ENCODE measurements at regions not wholly inside any gene's neighbourhood (a gene's known extent, or its start where the extent isn't known, plus 50 kb on each side); places are given as distances from the start of the nearest gene placed in this dataset.
"Not testable (repeated sequence)": the region's sequence is repeated elsewhere in the genome, so short reads cannot be mapped to it uniquely, and the experiment has no call there.

DNA sequence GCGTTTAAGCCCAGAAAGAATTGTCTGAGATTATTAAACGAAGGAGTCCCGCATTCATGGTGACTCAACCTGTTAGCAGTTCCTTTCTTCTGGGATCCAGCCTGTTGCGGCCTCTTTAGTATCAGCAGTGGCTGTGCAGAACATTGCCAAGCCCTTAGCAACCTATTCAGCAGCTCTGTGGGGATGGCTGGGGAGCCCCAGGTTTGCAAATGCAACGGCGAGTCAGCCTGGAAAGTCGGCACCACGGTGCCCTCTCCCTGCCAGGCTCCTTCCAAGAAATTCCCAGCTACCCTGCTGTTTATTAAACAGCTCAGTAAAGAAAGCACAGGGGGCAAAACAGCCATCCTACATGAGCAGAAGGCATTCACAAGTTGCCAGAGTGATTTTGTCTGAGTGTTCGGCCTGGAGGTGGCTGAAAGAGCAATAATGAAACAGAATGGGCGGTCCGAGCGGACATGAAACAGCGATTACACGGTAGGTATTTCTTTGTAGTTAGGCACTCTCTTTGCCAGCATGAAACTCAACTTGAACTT is 198.3 kb downstream of the BAMBI start:
- H3K4me1 Mint-ChIP-seq (ENCODE audit: low read depth), result no peaks in the 10 kb centered on the region
- no peak overlapping the region for H3K4me3 Mint-ChIP-seq
- no peak for DNase-seq (ENCODE audit: low spot score)
- H3K27me3 Mint-ChIP-seq (ENCODE audit: low read depth), result no peaks in the 10 kb centered on the region
- H3K27ac Mint-ChIP-seq, result no peak overlapping the region
- no peaks in the 10 kb centered on the region for H3K9me3 Mint-ChIP-seq
- H3K36me3 Mint-ChIP-seq (ENCODE audit: low read depth), result no peaks in the 10 kb centered on the region

DNA sequence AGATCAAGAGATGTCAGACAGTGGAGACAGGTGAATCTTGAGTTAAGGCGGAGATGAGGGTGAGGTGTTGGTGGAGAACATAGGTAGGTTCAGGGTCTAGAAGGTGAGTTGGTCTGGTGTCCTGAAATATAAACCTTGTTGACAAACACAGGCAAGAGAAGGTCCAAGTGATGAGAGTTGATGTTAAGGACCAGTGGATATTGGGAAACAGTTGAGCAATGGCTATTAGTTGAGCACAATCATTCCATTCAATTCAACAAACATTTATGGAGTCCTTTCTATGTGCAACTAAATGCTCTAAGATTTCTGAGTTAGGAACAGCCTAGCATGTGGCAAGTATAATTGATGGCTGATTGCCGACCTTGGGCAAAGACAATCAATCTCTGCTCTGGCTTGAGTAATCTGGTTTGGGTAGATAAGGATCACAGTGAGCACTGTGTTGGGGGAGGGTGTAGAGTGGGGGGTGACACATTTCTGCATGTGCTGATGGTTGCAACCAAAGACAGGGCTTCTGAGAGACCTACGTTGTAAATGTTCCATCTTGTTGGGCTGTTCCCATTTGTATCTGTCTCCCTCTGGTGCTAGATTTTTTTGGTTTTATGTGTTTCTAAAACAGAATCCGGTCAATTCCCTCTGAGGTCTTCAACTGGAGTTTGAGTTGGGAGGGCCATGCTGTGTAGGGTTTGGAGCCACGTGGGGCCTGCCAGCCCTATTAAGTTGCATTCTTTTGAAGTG is 201.1 kb downstream of the BAMBI start:
- no peak overlapping the region for H3K27ac Mint-ChIP-seq
- no peak for DNase-seq (ENCODE audit: low spot score)
- H3K27me3 Mint-ChIP-seq (ENCODE audit: low read depth), result no peaks in the 10 kb centered on the region
- no peaks in the 10 kb centered on the region for H3K36me3 Mint-ChIP-seq (ENCODE audit: low read depth)
- H3K4me3 Mint-ChIP-seq, result no peak overlapping the region
- H3K4me1 Mint-ChIP-seq (ENCODE audit: low read depth), result no peaks in the 10 kb centered on the region
- H3K9me3 Mint-ChIP-seq, result no peaks in the 10 kb centered on the region

DNA sequence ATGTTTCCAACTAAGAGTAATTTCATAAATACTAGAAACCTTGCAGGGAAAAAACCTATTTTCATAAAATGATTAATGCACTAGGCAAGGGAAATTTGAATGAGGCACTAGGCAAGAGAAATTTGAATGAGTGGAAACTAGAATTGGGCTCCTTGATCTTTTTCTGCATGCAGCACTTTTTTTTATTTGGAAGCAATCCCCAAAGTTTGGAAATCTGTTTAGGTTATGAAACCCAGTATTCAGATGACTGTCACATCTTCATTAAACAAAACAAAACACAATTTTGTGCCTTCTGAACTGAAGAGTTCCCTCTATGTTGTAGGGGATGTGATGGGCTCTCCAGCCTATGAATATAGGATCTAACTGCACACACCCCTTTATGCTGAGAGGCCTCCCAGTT is 201.9 kb downstream of the BAMBI start:
- H3K27me3 Mint-ChIP-seq (ENCODE audit: low read depth), result no peaks in the 10 kb centered on the region
- H3K9me3 Mint-ChIP-seq, result no peaks in the 10 kb centered on the region
- no peak for DNase-seq (ENCODE audit: low spot score)
- H3K4me3 Mint-ChIP-seq, result no peak overlapping the region
- H3K36me3 Mint-ChIP-seq (ENCODE audit: low read depth), result no peaks in the 10 kb centered on the region
- H3K4me1 Mint-ChIP-seq (ENCODE audit: low read depth), result no peaks in the 10 kb centered on the region
- no peak overlapping the region for H3K27ac Mint-ChIP-seq

DNA sequence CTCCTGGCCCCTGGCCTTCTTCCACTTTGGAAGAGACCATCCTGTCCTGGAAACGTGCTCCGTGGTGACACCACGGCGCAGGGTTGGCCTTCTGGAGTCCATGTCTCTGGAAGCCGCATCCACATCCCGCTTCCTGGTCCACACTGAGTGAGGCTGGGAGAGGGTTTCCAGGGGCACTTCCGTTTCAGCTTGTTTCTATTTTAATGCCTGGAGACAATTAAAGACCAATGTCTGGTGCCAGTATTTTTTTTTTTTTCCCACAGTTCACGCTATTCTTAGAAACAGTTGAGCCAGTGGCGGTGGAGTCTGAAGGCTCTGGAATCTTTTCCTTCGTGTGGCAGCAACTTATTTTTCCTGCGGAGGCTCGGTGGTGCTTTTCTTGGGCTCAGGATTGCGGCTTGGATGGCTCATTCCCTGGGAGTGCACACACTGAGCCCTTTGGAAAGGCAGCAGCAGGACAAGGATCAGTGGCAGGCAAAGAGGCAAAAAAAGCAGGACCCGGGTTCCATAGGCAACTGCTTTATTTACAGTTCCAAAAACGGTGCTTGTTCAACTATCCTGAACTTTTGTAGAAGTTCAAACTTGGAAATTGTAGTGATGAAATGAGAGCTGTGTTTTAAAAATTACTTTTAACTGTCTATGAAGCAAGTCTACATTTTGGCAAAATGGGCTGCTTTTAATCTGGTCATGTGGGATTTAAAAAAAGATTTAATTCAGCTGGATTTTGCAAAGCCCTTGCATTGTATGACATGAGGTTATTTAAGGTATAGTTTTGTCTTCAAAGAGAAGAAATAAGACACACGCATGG is 202.8 kb downstream of the BAMBI start:
- Mint-ChIP-seq H3K36me3 (ENCODE audit: low read depth) (no peaks in the 10 kb centered on the region), H3K27me3 (ENCODE audit: low read depth) (no peaks in the 10 kb centered on the region), H3K9me3 (no peaks in the 10 kb centered on the region), H3K4me1 (ENCODE audit: low read depth) (no peaks in the 10 kb centered on the region), H3K27ac (no peak overlapping the region), H3K4me3 (no peak overlapping the region)
- DNase-seq (ENCODE audit: low spot score), result no peak

DNA sequence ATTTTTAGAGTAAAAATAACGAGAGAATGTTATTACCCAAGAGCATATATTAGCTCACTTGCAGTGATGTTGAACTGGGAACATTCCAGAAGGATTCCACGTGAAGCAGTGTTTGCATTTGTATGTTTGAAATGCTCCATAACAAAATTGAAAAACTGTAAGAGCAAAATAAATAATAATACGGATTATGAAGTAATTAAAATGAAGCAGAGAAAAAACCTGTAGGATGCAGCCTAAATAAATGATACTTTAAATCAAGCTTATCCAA is 203.3 kb downstream of the BAMBI start:
- H3K36me3 Mint-ChIP-seq (ENCODE audit: low read depth), result no peaks in the 10 kb centered on the region
- no peaks in the 10 kb centered on the region for H3K9me3 Mint-ChIP-seq
- H3K27ac Mint-ChIP-seq, result no peak overlapping the region
- no peaks in the 10 kb centered on the region for H3K4me1 Mint-ChIP-seq (ENCODE audit: low read depth)
- no peaks in the 10 kb centered on the region for H3K27me3 Mint-ChIP-seq (ENCODE audit: low read depth)
- no peak for DNase-seq (ENCODE audit: low spot score)
- H3K4me3 Mint-ChIP-seq, result no peak overlapping the region

DNA sequence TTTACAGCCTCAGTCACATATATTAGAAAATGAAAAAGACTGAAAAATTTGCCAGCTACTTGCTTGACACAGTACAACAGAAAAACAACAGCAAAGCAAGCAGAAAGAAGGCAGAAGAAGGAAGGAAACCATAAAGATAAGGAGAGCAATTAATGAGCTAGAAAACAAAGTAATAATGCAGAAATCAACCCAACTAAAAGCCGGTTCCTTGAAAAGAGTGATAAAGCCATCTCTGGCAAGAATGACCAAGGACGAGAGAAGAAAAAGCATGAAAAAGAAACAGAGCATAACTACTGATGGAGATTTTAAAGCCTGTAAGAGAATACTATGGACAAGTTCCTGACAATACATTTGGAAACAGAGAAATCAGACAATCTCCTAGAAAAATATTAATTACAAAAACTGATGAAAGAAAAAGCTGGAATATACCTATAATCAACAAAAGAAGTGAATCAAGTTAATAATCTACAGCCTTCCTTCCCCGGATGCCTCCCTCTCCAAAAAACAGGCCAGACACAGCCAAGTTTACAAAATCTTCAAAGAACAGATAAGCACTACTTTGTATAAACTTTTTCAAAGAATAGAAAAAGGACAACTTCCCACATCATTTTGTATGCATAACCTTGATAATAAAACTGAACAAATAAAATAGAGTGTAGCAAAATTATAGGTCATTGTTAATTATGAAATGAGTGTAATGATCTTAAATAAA is 204.0 kb downstream of the BAMBI start:
- no peaks in the 10 kb centered on the region for H3K9me3 Mint-ChIP-seq
- no peak overlapping the region for H3K27ac Mint-ChIP-seq
- H3K36me3 Mint-ChIP-seq (ENCODE audit: low read depth), result no peaks in the 10 kb centered on the region
- DNase-seq (ENCODE audit: low spot score), result no peak
- H3K4me3 Mint-ChIP-seq, result no peak overlapping the region
- no peaks in the 10 kb centered on the region for H3K4me1 Mint-ChIP-seq (ENCODE audit: low read depth)
- no peaks in the 10 kb centered on the region for H3K27me3 Mint-ChIP-seq (ENCODE audit: low read depth)

DNA sequence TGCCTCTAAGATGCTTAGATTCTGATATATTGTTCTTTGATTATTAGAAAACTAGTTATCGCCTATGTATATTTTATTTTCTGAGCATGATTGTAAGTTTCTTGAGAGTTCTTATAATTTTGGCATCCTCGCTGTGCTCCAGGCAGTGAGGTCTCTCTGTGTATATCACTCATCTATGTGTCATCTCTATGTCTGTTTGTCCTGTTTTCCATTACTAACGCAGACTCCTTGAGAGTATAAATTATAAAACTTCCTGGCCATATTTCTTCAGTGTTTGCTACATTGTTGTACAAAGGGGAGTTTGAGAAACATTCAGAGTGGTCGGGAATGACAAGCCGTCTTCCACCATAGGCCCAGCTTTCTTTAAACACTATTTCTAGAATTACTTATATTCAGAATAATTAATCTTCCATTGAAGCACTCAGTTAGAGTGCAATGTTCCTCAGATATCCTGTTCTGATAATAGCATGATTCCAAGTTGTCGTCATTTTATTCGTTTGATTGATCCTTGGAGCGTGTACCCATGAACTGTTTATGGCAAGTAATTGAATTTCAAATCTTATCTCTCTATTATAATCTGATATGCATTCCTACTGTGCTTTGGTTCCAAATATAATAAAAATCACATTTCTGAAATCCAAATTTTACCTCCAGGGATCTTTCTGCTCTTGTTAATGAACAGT is 206.6 kb downstream of the BAMBI start:
- no peaks in the 10 kb centered on the region for H3K27me3 Mint-ChIP-seq (ENCODE audit: low read depth)
- no peak overlapping the region for H3K4me3 Mint-ChIP-seq
- no peak overlapping the region for H3K27ac Mint-ChIP-seq
- DNase-seq (ENCODE audit: low spot score), result no peak
- no peaks in the 10 kb centered on the region for H3K4me1 Mint-ChIP-seq (ENCODE audit: low read depth)
- no peaks in the 10 kb centered on the region for H3K9me3 Mint-ChIP-seq
- no peaks in the 10 kb centered on the region for H3K36me3 Mint-ChIP-seq (ENCODE audit: low read depth)

DNA sequence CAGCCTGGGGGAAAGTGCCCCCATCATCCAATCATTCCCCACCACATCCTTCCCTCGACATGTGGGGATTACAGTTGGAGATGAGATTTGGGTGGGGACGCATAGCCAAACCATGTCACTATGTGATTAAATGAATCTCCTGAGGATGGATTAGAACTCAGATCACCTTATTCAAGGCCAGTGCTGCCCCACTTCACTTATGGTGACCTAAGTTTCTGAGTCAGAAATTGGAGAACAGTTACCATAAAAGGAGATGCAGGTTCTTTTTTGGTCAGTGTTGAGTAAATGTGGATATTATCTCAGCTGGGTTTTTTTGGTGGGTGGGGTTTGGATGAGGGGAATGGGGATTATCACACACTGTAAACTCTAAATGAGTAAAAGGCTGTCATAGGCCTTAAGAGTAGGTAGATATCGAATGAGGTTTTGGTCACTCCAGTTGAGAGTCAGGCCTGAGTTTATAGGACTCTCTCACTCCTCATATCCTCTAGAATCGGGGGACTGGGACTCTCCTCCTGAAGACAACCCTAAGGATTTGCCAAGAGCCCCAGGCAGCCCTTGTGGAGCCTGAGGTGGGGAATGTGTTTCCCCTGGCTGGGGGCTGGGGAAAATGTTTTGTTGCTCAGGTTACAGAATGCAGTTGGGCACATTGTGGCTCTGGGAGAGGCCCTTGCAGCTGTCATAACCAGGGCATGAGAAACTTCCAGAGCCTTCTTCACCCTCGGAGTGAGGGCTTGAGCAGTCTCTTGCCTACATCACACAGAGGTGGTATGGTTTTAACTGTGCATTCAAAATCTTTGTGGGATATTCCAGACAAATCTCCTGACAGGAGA is 213.0 kb downstream of the BAMBI start:
- Mint-ChIP-seq H3K27me3 (ENCODE audit: low read depth) (no peaks in the 10 kb centered on the region), H3K27ac (no peak overlapping the region), H3K36me3 (ENCODE audit: low read depth) (no peaks in the 10 kb centered on the region), H3K4me3 (no peak overlapping the region), H3K4me1 (ENCODE audit: low read depth) (no peaks in the 10 kb centered on the region), H3K9me3 (no peaks in the 10 kb centered on the region)
- no peak for DNase-seq (ENCODE audit: low spot score)

DNA sequence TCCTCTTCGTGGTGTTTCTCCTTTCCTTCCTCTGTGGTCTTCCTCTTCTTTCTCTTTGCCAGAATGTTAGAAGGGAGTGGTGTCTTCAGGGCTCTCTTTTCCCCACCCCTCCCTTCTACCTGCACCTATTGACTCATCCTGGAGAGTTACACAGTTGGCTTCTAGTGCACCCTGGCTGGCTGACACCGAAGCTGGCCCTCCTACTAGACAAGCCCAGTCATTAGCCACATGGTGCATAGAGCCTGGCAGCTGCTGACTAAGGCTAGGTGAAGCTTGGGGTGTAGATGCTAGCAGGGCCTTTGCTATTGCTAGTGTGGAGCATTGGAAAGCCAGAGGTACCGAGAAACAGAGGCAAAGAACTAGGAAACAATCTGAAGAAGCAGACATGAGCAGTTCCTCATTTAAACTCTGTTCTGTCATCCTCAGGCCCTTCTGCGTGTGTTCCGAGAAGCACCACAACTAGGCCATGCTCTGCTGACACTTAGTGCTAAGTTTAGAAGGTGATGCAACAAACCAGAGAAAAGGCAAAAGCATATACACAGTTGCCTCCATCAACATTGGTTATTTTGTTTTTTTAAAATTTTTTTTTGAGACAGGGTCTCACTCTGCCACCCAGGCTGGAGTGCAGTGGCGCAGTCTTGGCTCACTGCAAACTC is 213.9 kb downstream of the BAMBI start:
- H3K9me3 Mint-ChIP-seq, result no peaks in the 10 kb centered on the region
- H3K36me3 Mint-ChIP-seq (ENCODE audit: low read depth), result no peaks in the 10 kb centered on the region
- H3K27ac Mint-ChIP-seq, result no peak overlapping the region
- no peak overlapping the region for H3K4me3 Mint-ChIP-seq
- no peaks in the 10 kb centered on the region for H3K4me1 Mint-ChIP-seq (ENCODE audit: low read depth)
- H3K27me3 Mint-ChIP-seq (ENCODE audit: low read depth), result no peaks in the 10 kb centered on the region
- DNase-seq (ENCODE audit: low spot score), result no peak

DNA sequence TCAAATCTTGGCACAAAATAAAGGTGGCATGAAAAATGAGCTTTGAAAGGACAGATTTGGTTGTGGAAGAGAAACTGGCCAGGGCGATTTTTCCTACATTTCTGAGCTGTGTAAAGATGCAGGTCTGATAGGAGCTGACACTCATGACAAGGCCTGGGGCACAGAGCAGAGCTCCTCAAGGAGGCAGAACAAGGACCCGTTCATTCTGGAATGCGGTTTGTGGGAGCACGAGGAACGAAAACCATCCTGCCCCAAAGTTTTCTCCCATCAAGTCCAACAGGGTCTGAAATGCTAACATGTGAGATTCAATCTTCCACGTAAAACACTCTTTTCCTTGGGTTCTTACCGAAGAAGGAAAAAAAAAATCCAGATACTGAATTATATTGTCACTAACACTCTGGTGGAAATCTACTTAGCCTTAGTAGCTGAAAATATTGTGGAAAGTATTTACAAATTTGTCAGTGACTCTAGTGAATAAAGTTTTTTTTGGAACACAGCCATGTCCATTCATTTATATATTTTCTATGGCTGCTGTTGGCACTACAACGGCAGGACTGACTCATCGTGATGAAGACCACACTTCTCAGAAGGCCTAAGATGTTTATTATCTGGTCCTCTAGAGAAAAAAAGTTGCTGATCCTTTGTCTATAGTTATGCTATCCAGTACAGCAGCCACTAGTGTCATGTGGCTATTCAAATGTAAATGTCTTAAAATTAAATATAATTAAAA is 215.7 kb downstream of the BAMBI start:
- Mint-ChIP-seq H3K36me3 (ENCODE audit: low read depth) (no peaks in the 10 kb centered on the region), H3K9me3 (no peaks in the 10 kb centered on the region), H3K27ac (no peak overlapping the region), H3K27me3 (ENCODE audit: low read depth) (no peaks in the 10 kb centered on the region), H3K4me3 (no peak overlapping the region), H3K4me1 (ENCODE audit: low read depth) (no peaks in the 10 kb centered on the region)
- DNase-seq (ENCODE audit: low spot score), result no peak

DNA sequence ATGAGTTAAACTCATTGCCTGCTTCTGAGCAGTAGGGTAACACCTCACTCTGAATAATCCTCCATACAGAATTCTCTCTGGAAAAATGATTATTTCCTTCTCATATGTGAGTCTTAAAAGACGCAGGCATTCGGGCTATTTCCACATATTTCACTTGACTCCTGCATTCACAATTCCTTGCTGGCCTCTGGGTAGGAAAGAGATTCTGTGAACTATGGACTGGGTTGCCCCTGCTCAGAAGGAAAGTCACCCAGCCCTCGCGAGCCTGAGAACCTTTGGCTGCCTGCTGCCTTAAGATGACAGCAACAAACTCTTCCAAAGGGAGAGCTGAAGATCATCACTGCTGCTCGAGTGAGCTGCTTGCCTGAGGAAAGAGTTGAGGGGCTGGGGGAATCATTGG is 216.8 kb downstream of the BAMBI start:
- H3K4me3 Mint-ChIP-seq, result no peak overlapping the region
- H3K9me3 Mint-ChIP-seq, result no peaks in the 10 kb centered on the region
- no peaks in the 10 kb centered on the region for H3K36me3 Mint-ChIP-seq (ENCODE audit: low read depth)
- no peak for DNase-seq (ENCODE audit: low spot score)
- H3K4me1 Mint-ChIP-seq (ENCODE audit: low read depth), result no peaks in the 10 kb centered on the region
- H3K27me3 Mint-ChIP-seq (ENCODE audit: low read depth), result no peaks in the 10 kb centered on the region
- no peak overlapping the region for H3K27ac Mint-ChIP-seq

DNA sequence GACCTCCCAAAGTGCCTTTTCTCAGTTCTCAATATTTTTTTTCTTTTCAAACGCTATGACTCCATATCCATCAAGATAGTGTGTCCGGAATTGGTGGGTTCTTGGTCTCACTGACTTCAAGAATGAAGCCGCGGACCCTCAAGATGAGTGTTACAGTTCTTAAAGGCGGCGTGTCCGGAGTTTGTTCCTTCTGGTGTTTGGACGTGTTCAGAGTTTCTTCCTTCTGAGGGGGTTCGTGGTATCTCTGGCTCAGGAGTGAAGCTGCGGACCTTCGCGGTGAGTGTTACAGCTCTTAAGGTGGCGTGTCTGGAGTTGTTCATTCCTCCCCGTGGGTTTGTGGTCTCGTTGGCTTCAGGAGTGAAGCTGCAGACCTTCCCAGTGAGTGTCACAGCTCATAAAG is 218.3 kb downstream of the BAMBI start:
- not testable (repeated sequence) for DNase-seq (ENCODE audit: low spot score); H3K4me1 Mint-ChIP-seq (ENCODE audit: low read depth); H3K27ac Mint-ChIP-seq; H3K27me3 Mint-ChIP-seq (ENCODE audit: low read depth); H3K36me3 Mint-ChIP-seq (ENCODE audit: low read depth); H3K9me3 Mint-ChIP-seq; H3K4me3 Mint-ChIP-seq

Measured in T-helper 2 cell treated with Interferon-gamma antibody and Interleukin-4, amounts not matched to agents 5 μg/mL and 100 μg/mL, for 36 hours (primary cell).